ENCODE measurements at regions not wholly inside any gene's neighbourhood (a gene's known extent, or its start where the extent isn't known, plus 50 kb on each side); places are given as distances from the start of the nearest gene placed in this dataset.

- TF ChIP-seq CTCF (IDR thresholded peaks at IDR 0.05) (no peak), POLR2A (IDR thresholded peaks at IDR 0.05) (no peak), POLR2AphosphoS5 (IDR thresholded peaks at IDR 0.05; ENCODE audit: insufficient read depth in 1 of 2, low read depth in 1 of 2) (no peak)
These were observed 254.7 kb upstream of the SOX9 start for GRCh38 chr17:71866095-71866494.

Measured in vagina (tissue), 2 donors.